GM12865 (cell line): ENCODE measurements at regions not wholly inside any gene's neighbourhood (a gene's known extent, or its start where the extent isn't known, plus 50 kb on each side); places are given as distances from the start of the nearest gene placed in this dataset.
"Not testable (repeated sequence)": the region's sequence is repeated elsewhere in the genome, so short reads cannot be mapped to it uniquely, and the experiment has no call there.

Experiments
- DNase-seq: peaks from one replicate; pipeline ENCODE4 v3.0.0; 2010; ENCODE audit warnings: low read depth
- H3K4me3 ChIP-seq: 2 replicates; pipeline ENCODE4 v1.5.1; 2011; ENCODE audit warnings: mild to moderate bottlenecking, low read depth, low read length, control low read depth
- TF ChIP-seq, protein P1 (sequence below): IDR thresholded peaks from 2 replicates; pipeline ENCODE4 v1.5.1; 2011; ENCODE audit warnings: low read length, control low read depth, low read depth, inconsistent platforms; ENCODE audit not compliant: insufficient read depth; ENCODE audit errors: missing control alignments

- TF ChIP-seq, protein P1, sequence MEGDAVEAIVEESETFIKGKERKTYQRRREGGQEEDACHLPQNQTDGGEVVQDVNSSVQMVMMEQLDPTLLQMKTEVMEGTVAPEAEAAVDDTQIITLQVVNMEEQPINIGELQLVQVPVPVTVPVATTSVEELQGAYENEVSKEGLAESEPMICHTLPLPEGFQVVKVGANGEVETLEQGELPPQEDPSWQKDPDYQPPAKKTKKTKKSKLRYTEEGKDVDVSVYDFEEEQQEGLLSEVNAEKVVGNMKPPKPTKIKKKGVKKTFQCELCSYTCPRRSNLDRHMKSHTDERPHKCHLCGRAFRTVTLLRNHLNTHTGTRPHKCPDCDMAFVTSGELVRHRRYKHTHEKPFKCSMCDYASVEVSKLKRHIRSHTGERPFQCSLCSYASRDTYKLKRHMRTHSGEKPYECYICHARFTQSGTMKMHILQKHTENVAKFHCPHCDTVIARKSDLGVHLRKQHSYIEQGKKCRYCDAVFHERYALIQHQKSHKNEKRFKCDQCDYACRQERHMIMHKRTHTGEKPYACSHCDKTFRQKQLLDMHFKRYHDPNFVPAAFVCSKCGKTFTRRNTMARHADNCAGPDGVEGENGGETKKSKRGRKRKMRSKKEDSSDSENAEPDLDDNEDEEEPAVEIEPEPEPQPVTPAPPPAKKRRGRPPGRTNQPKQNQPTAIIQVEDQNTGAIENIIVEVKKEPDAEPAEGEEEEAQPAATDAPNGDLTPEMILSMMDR: no peak
- no peak overlapping the region for H3K4me3 ChIP-seq
- DNase-seq: no peak
Measured at GRCh38 chr12:114506651-114507050, 100.7 kb upstream of the TBX5 start.

DNA sequence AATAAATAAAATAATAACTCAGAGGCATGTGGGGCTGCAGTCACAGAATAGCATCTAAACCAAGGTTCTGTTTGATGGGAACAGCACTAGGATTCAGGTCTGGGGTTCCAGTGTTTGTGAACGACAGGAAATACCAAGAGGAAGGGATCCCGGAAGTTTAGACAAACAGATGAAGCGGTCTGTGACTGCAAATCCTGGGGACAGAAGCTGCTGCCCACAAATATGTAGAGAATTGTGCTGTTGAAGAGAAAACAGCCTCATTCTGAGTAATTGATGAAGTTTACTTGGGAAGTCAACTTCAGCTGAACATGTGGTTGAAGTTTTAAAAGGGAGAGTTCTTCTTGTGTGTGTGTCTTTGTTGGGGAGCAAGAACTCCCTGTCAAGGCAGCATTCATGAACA, 98.4 kb upstream of the TBX5 start:
- TF ChIP-seq, protein P1: no peak
- no peak for DNase-seq

GRCh38 chr12:114501474-114501807, 95.5 kb upstream of the TBX5 start:
- no peak overlapping the region for H3K4me3 ChIP-seq
- TF ChIP-seq, protein P1: no peak
- DNase-seq: no peak

More for the DNA sequence above, 98.4 kb upstream of the TBX5 start:
- H3K4me3 ChIP-seq: no peak overlapping the region

GRCh38 chr12:114500775-114501473, 95.0 kb upstream of the TBX5 start:
- DNase-seq: no peak
- TF ChIP-seq, protein P1: no peak
- H3K4me3 ChIP-seq: no peak overlapping the region

DNA sequence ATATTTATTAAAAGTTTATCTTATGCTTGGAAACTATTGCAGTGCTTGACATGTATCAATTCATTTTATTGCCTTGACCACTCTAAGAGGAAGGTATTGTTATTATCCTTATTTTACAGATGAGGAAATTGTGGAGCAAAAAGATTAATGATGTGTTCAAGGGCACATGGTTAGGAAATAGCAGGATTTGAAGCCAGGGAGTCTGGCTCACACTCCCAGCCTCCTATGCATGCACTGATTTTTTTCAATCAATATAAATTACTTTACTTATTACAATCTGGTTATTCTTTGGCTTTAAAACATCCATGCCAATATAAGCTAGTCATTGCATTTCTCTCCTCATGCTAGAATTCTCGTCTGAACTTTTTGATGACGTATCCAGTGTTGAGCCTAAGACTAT, 94.2 kb upstream of the TBX5 start:
- no peak overlapping the region for H3K4me3 ChIP-seq
- DNase-seq: no peak

GRCh38 chr12:114499338-114499737, 93.4 kb upstream of the TBX5 start:
- TF ChIP-seq, protein P1: no peak
- no peak overlapping the region for H3K4me3 ChIP-seq
- DNase-seq: no peak

More for the DNA sequence above, 94.2 kb upstream of the TBX5 start:
- TF ChIP-seq, protein P1: no peak

DNA sequence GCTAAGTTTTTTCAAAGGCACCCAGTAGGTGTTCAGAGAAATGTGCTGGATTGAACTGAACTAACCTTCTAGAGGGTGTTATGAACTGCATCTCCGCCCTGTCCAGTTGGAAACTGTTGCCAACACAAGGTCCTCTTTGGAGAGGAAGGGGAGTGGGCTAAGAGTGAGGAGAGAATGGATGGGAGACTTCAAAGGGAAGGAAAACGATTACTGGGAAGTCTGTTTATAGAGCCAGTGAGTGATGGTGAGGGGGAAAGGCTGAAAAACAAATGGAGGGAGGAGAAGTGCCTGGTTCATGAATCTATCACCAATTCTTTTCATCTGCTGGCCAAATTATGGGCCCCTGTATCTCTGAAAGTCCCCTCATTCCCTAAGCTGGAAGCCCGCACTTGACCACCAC, 86.0 kb upstream of the TBX5 start:
- H3K4me3 ChIP-seq: no peak overlapping the region
- TF ChIP-seq, protein P1: no peak
- no peak for DNase-seq

DNA sequence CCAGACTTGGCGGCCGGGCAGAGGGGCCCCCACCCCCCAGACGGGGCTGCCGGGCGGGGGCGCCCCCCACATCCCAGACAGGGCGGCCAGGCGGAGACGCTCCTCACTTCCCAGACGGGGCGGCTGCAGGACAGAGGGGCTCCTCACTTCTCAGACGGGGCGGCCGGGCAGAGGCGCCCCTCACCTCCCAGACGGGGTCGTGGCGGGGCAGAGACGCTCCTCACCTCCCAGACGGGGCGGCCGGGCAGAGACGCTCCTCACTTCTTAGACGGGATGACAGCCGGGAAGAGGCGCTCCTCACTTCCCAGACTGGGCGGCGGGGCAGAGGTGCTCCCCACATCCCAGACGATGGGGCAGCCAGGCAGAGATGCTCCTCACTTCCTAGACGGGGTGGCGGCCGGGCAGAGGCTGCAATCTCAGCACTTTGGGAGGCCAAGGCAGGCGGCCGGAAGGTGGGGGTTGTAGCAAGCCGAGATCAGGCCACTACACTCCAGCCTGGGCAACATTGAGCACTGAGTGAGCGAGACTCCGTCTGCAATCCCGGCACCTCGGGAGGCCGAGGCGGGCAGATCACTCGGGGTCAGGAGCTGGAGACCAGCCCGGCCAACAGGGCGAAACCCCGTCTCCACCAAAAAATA, 79.0 kb upstream of the TBX5 start:
- not testable (repeated sequence) for H3K4me3 ChIP-seq, DNase-seq
